Cardiac fibroblast (primary cell): ENCODE measurements at regions not wholly inside any gene's neighbourhood (a gene's known extent, or its start where the extent isn't known, plus 50 kb on each side); places are given as distances from the start of the nearest gene placed in this dataset.

Source experiments
- DNase-seq, 2 donors: peaks; one replicate each; pipeline versions ENCODE4 v3.0.0 to v3.0.0-alpha.2; 2010; ENCODE audit warnings: low read depth in 2 of 2
- H3K4me3 ChIP-seq, 2 donors: replicated peaks in 1 of 2; 1 replicate in 1 of 2; 2 replicates in 1 of 2; pipeline ENCODE4 v1.5.1; 2011; ENCODE audit warnings: low read depth in 2 of 2, low read length in 2 of 2, mild to moderate bottlenecking in 2 of 2, moderate library complexity in 1 of 2
- TF ChIP-seq, protein P1 (sequence below): IDR thresholded peaks from one replicate; pipeline ENCODE4 v1.5.1; 2011; ENCODE audit warnings: low read depth, mild to moderate bottlenecking, low read length, inconsistent platforms

- no peak overlapping the region for H3K4me3 ChIP-seq
- TF ChIP-seq, protein P1, sequence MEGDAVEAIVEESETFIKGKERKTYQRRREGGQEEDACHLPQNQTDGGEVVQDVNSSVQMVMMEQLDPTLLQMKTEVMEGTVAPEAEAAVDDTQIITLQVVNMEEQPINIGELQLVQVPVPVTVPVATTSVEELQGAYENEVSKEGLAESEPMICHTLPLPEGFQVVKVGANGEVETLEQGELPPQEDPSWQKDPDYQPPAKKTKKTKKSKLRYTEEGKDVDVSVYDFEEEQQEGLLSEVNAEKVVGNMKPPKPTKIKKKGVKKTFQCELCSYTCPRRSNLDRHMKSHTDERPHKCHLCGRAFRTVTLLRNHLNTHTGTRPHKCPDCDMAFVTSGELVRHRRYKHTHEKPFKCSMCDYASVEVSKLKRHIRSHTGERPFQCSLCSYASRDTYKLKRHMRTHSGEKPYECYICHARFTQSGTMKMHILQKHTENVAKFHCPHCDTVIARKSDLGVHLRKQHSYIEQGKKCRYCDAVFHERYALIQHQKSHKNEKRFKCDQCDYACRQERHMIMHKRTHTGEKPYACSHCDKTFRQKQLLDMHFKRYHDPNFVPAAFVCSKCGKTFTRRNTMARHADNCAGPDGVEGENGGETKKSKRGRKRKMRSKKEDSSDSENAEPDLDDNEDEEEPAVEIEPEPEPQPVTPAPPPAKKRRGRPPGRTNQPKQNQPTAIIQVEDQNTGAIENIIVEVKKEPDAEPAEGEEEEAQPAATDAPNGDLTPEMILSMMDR: no peak
- DNase-seq: no peak
These were observed 597.9 kb downstream of the IGSF11 start for GRCh38 chr3:118436697-118437262.

GRCh38 chr3:118445036-118445435 lies 589.6 kb downstream of the IGSF11 start:
- no peak overlapping the region for H3K4me3 ChIP-seq
- no peak for DNase-seq
- TF ChIP-seq, protein P1: no peak

GRCh38 chr3:118447339-118447738 lies 587.3 kb downstream of the IGSF11 start:
- H3K4me3 ChIP-seq: no peak overlapping the region
- TF ChIP-seq, protein P1: no peak
- DNase-seq: no peak

DNA sequence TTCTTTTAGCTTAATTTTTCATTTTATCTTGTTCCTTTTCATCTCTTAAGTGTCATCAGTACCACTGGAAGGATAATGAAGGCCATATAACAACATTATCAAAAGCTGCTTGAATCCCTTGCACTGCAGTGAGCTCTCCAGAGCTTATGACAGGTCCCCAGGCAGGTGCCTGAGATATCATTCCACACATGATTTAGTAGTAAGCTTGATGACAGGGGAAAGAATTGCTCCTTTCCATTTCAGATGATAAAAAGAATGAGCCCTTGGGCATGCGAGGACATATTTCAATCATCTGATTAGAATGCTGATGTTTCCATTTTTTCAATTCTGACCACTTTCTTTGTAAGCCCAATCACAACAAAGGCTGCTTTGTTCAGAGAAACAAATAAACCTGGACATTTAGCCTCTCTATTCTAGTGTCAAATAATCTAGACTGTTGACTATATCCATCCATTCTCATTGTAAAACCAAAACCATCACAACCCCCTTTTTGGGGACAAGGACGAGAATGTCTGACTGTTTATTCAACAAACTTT lies 567.8 kb downstream of the IGSF11 start:
- TF ChIP-seq, protein P1: no peak
- DNase-seq: no peak

GRCh38 chr3:118468801-118469200 lies 565.8 kb downstream of the IGSF11 start:
- no peak for DNase-seq
- no peak overlapping the region for H3K4me3 ChIP-seq
- TF ChIP-seq, protein P1: no peak

More for the DNA sequence above, 567.8 kb downstream of the IGSF11 start:
- no peak overlapping the region for H3K4me3 ChIP-seq

DNA sequence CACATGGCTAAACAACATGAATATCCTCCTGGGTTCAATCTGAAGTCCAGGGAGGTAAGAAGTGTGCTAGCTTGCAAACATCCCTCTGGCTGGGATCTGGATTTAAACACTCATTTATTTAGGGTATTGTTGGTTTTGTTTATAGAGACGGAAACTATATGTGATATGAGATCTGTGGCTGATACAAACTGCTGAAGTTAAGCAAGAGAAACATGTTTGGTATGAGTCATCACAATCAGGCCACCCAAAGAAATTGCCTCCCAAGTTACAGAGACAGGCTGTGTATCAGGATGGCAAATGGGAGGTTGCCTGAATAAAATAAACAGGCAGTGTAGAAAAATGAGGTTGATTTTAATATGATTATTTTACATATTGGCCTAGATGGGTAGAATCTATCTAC lies 562.1 kb downstream of the IGSF11 start:
- DNase-seq: peak in 1 of 2 donors; percentile 1
- TF ChIP-seq, protein P1: no peak
- no peak overlapping the region for H3K4me3 ChIP-seq

- H3K4me3 ChIP-seq: no peak overlapping the region
- TF ChIP-seq, protein P1: no peak
- no peak for DNase-seq
These were observed 561.3 kb downstream of the IGSF11 start for GRCh38 chr3:118473343-118473742.
